ENCODE measurements at regions not wholly inside any gene's neighbourhood (a gene's known extent, or its start where the extent isn't known, plus 50 kb on each side); places are given as distances from the start of the nearest gene placed in this dataset.

GRCh38 chr5:29321591-29321990 lies 1871.9 kb upstream of the CDH6 start:
- TF ChIP-seq CTCF (conservative IDR thresholded peaks at IDR 0.05; ENCODE audit: low read length) (no peak), EZH2phosphoT487 (IDR thresholded peaks at IDR 0.05; ENCODE audit: borderline replicate concordance, low read depth, low read length) (no peak)

All from OCI-LY7 (cell line).